Heart left ventricle (tissue), 13 donors: ENCODE measurements at regions not wholly inside any gene's neighbourhood (a gene's known extent, or its start where the extent isn't known, plus 50 kb on each side); places are given as distances from the start of the nearest gene placed in this dataset.

Experiments used
- POLR2A ChIP-seq, 2 donors: fragments of 450-650 bp; IDR thresholded peaks; one replicate each; pipeline ENCODE4 v1.6.1; 2017; ENCODE audit warnings: antibody characterized with exemption in 2 of 2, mild to moderate bottlenecking in 2 of 2, moderate library complexity in 2 of 2
- TF ChIP-seq, protein P1 (sequence below), 12 donors: fragments of 200-600 bp; sonication (generic) in 4 of 12; IDR thresholded peaks; one replicate each; pipeline versions ENCODE4 v1.5.0 to v1.8.0; 2018 to 2022; ENCODE audit warnings: antibody characterized with exemption in 12 of 12, mild to moderate bottlenecking in 5 of 12
- donor health status: ischemic (EF 13 %, LVEDD 7.1; RV severe dilation, severe dysfunction).
- donor health status: DM: no; HTN: yes; CAD: no.
- donor health status: DM: no; HTN: no; CAD: no.
- donor health status: ischemic (EF 25% LVEDD 6.9; RV normal size, moderate dysfunction).
- donor health status: ischemic (EF 25% LVEDD 5.7; RV mildly dilated, moderate dysfunction).
- donor health status: ischemic (EF 35%, LVEDD 5.7; RV mildly dilated, moderate dysfunction).
- donor health status: nonischemic (EF 11% LVEDD 7.7; RV severe dilation, severe dysfunction).
- donor health status: DM: yes; HTN: yes; CAD: no.
- donor health status: PGD.
- donor health status: ischemic (EF 29% LVEDD 5.4; RV normal size, mild dysfunction).
- donor health status: nonischemic (EF 23%, LVEDD 6.1; RV moderate dilation, normal function).

DNA sequence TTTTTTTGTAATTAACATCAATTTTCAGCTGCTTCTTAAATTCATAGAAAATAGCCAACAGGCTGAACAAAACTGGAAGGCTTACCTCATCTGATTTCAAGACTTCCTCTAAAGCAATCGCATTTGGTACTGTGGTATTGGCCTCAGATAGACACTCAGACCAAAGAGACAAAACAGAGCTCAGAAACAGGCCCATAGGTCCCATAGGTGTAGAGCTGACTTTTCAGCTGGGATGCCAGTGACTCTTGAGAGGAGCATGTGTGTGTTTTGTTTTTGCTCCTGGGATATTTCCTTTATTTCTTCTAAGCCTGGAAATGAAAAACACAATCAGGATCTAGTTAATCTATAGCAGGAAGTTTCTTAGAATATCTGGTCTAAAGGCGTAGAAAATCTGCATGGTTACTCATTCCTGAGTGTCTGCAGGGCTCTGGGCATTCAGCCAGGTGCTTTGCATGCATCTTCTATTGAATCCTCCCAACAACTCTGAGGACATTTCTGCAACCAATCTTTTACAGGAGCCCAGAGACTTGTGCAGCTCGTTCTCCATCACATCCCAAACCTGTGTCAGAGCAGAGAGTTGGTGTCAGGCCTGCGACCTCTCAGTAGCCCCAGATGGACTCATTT is 190.8 kb downstream of the RTP5 start:
- TF ChIP-seq, protein P1, sequence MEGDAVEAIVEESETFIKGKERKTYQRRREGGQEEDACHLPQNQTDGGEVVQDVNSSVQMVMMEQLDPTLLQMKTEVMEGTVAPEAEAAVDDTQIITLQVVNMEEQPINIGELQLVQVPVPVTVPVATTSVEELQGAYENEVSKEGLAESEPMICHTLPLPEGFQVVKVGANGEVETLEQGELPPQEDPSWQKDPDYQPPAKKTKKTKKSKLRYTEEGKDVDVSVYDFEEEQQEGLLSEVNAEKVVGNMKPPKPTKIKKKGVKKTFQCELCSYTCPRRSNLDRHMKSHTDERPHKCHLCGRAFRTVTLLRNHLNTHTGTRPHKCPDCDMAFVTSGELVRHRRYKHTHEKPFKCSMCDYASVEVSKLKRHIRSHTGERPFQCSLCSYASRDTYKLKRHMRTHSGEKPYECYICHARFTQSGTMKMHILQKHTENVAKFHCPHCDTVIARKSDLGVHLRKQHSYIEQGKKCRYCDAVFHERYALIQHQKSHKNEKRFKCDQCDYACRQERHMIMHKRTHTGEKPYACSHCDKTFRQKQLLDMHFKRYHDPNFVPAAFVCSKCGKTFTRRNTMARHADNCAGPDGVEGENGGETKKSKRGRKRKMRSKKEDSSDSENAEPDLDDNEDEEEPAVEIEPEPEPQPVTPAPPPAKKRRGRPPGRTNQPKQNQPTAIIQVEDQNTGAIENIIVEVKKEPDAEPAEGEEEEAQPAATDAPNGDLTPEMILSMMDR (IDR thresholded peaks at IDR 0.05) = no peak
- TF ChIP-seq POLR2A (IDR thresholded peaks at IDR 0.05) = no peak
